ENCODE measurements at regions not wholly inside any gene's neighbourhood (a gene's known extent, or its start where the extent isn't known, plus 50 kb on each side); places are given as distances from the start of the nearest gene placed in this dataset.
A peak's percentile ranks its signal among the peaks of the same experiment; 100 is the strongest.

DNA sequence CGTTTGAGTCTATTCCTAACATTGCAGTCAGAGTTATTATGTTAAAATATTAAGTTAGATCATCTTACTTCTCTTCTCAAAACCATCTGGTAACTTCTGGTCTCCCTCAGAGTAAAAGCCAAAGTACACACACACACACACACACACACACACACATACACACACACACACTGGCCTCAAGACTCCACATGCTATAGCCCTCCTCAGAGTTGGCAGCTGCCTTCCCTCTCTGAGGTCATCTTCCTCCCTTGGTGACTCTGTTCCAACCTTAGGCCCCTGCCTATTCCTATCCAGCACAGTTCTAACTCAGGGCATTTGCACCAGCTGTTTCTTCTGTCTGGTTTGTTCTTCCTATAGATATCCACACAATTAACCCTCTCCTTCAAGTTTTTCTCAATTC is 272.0 kb upstream of the SESN3 start:
- peaks cover 5% of the 10 kb centered on the region for H3K4me1 Mint-ChIP-seq (ENCODE audit: low read depth)
- no peaks in the 10 kb centered on the region for H3K9me3 Mint-ChIP-seq
- DNase-seq (no peak), ATAC-seq (replicated peaks in 1 of 2) (no peak)
- no peak overlapping the region for H3K27ac Mint-ChIP-seq
- H3K4me3 Mint-ChIP-seq, result no peak overlapping the region
- H3K36me3 Mint-ChIP-seq (ENCODE audit: insufficient read depth in 2 of 2), result peaks cover 0 to 1% of the 10 kb centered on the region in 2 donors
- H3K27me3 Mint-ChIP-seq (ENCODE audit: low read depth), result peaks cover 25% of the 10 kb centered on the region

DNA sequence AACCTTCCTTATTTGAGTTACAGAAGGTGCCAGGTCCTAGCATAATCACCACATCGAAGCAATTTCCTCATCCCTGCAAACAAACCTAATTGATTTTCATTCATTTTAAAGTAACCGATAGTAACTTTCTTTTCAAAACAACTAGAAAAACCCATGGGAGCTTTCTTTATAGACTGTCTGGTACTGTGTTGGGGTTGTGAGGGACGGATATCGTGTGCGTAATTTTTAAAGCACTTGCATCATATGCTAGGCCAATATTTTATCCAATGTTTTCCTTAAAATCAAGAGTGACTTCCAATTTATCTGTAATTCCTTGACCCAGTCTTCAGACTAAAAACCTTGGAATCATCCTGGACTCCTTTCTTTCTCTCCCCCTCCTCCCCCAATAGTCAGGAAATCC is 271.5 kb upstream of the SESN3 start:
- Mint-ChIP-seq H3K27me3 (ENCODE audit: low read depth) (peaks cover 25% of the 10 kb centered on the region), H3K27ac (no peak overlapping the region), H3K36me3 (ENCODE audit: insufficient read depth in 2 of 2) (peaks cover 0 to 1% of the 10 kb centered on the region in 2 donors), H3K4me3 (no peak overlapping the region), H3K9me3 (no peaks in the 10 kb centered on the region), H3K4me1 (ENCODE audit: low read depth) (peaks cover 5% of the 10 kb centered on the region)
- DNase-seq (no peak), ATAC-seq (replicated peaks in 1 of 2) (no peak)

DNA sequence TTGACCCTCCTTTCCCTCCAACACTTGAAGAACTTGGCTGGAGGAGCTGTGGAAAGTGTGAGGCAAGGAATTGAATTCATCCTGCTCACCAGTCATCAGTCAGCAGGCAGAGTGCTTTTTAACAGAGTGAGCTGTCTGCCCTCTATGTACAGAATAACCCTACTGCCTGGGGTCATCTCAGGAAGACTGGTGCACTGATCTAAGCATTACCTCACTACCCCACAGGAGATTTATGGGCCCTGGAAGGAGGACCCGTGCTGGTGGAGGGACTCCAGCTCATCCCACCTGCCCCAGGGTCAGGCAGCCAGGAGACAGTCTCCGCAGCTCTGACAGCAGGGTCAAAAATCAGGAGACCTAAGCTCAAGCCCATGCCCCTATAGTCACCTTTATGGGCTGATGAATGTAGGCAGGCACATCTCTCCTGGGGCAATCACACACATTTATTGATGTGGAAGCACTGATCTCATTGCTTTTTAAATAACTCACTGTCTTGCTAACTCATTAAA is 270.8 kb upstream of the SESN3 start:
- H3K27ac Mint-ChIP-seq, result no peak overlapping the region
- H3K4me1 Mint-ChIP-seq (ENCODE audit: low read depth), result peaks cover 5% of the 10 kb centered on the region
- peaks cover 0 to 1% of the 10 kb centered on the region in 2 donors for H3K36me3 Mint-ChIP-seq (ENCODE audit: insufficient read depth in 2 of 2)
- DNase-seq (no peak), ATAC-seq (replicated peaks in 1 of 2) (no peak)
- H3K27me3 Mint-ChIP-seq (ENCODE audit: low read depth), result peaks cover 25% of the 10 kb centered on the region
- no peak overlapping the region for H3K4me3 Mint-ChIP-seq
- no peaks in the 10 kb centered on the region for H3K9me3 Mint-ChIP-seq

DNA sequence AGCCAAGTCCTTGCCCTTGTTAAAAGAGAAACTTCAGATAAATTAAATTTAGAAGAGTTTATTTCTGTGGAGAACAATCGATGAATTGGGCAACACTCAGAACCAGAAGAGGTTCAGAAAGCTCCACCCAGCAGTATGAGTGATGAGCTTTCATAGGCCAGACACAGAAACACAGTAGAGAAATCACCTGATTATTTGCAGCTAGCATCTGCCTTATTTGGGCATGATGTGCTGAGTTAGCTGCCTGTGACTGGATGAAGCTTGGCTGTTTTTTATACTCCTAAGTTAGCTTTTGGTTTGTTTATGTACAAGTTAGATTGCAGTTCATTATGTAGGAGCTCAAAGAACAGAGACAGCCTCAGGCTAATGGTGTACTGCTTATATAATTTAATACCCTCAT is 269.5 kb upstream of the SESN3 start:
- no peak overlapping the region for H3K4me3 Mint-ChIP-seq
- H3K36me3 Mint-ChIP-seq (ENCODE audit: insufficient read depth in 2 of 2), result peaks cover 0 to 1% of the 10 kb centered on the region in 2 donors
- DNase-seq, result no peak
- no peak overlapping the region for H3K27ac Mint-ChIP-seq
- ATAC-seq (replicated peaks in 1 of 2), result no peak
- peaks cover 25% of the 10 kb centered on the region for H3K27me3 Mint-ChIP-seq (ENCODE audit: low read depth)
- H3K4me1 Mint-ChIP-seq (ENCODE audit: low read depth), result peaks cover 1% of the 10 kb centered on the region
- H3K9me3 Mint-ChIP-seq, result no peaks in the 10 kb centered on the region

DNA sequence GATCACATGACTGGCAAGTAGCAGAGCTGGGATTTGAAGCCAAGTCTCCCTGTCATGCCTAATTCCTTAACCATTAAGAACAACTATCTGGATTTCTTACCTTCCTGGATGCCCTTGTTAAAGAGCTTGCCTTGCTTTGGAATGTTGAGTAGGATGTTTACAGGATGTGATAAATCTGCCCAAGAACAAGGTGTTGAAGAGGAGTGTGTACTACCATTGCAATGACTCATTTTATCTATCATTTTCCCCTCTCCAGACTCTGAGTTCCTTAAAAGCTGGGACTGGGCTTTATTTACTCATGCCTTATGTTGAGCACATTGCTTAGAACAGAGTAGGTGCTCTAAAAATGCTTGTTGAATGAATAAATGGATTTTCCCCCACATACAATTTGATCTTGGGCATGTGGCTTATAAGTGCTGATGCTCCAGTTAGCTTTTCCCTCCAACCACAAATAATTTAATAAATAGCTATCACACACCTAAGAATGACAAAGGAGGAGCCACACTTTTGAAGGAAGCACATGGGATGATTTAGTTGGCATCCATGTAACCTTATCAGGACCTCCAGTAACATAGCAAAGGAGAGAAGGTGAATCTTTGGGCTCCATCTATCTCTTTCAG is 268.6 kb upstream of the SESN3 start:
- no peak for ATAC-seq (replicated peaks in 1 of 2)
- Mint-ChIP-seq H3K4me1 (ENCODE audit: low read depth) (no peaks in the 10 kb centered on the region), H3K27ac (no peak overlapping the region), H3K9me3 (peaks cover 0 to 3% of the 10 kb centered on the region in 2 donors), H3K4me3 (no peak overlapping the region), H3K36me3 (ENCODE audit: insufficient read depth in 2 of 2) (peaks cover 0 to 1% of the 10 kb centered on the region in 2 donors), H3K27me3 (ENCODE audit: low read depth) (peaks cover 24% of the 10 kb centered on the region)
- no peak for DNase-seq

DNA sequence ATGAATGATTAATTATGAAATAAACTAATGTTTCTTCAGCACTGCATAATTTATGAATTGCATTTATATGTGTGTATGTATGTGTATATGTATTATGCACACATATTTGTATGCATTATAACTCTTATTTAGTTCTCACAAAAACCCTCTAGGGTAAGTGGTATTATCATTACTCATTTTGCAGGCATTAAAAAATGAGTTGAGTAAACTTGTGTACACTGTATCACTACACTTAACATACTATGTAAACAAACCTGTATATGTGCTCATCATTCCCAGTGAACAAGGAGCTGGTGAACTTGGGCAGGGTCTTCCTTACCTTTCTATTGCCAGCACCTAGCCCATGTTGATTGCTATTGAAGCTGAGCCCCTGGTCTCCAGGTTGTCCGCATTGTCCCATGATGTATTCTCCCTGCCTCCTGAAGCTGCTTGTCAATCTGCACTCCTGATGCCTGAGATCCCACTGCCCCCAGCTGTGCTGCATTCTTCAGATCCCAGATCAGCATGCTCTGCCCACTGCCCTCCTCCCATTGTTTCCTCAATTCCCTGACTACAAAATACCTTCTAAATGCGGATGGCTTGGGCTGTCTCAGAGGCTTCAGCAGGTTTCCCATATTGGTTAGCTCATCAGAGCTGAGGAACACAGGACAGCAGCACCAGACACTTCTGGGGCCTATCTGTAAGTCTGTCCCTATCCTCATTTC is 267.9 kb upstream of the SESN3 start:
- peaks cover 16% of the 10 kb centered on the region for H3K27me3 Mint-ChIP-seq (ENCODE audit: low read depth)
- no peak overlapping the region for H3K27ac Mint-ChIP-seq
- peaks cover 0 to 1% of the 10 kb centered on the region in 2 donors for H3K36me3 Mint-ChIP-seq (ENCODE audit: insufficient read depth in 2 of 2)
- no peaks in the 10 kb centered on the region for H3K4me1 Mint-ChIP-seq (ENCODE audit: low read depth)
- no peak for DNase-seq
- peaks cover 0 to 3% of the 10 kb centered on the region in 2 donors for H3K9me3 Mint-ChIP-seq
- ATAC-seq (replicated peaks in 1 of 2), result no peak
- no peak overlapping the region for H3K4me3 Mint-ChIP-seq

DNA sequence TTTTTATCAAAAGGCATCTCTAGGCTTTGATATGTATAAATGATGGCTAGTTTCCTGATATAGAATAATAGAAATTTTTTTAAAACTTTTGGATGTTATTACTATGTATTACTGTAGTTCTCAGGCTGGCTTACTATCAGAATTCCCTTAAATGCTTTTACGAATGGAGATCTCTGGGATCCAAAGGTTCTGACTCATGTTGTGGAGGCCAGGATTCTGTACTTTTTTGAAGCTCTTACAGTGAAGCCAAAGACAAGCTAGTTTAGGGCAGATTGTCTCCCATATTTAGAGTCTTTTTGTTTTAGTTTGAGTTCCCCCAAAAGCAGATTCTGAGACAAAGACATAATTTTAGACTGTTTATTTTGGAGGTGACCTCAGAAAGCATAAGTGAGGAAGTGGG is 265.9 kb upstream of the SESN3 start:
- ATAC-seq (replicated peaks in 1 of 2) (no peak), DNase-seq (no peak)
- H3K4me3 Mint-ChIP-seq, result no peak overlapping the region
- no peaks in the 10 kb centered on the region for H3K36me3 Mint-ChIP-seq (ENCODE audit: insufficient read depth in 2 of 2)
- peaks cover 0 to 3% of the 10 kb centered on the region in 2 donors for H3K9me3 Mint-ChIP-seq
- H3K27ac Mint-ChIP-seq, result no peak overlapping the region
- H3K27me3 Mint-ChIP-seq (ENCODE audit: low read depth), result peaks cover 6% of the 10 kb centered on the region
- H3K4me1 Mint-ChIP-seq (ENCODE audit: low read depth), result no peaks in the 10 kb centered on the region

DNA sequence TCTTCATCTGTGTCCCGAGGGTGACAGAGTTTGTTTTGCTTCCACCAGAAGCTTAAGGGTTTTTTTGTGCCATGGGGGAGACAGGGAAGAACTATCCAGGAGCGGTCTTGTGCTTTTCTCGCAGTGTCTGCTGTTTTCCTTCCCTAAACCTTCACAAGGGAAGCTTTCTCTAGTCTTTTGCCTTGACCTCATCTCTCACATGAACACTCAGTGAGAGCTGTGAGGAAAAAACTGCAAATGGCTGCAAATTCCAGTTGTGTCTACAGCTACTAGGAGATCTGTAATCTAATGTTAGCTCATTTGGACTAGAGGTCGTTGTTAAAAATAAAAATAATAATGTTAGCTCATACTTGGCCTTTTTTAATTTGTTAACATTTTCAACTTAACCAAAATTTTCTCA is 264.7 kb upstream of the SESN3 start:
- peaks cover 1% of the 10 kb centered on the region in 2 donors for H3K36me3 Mint-ChIP-seq (ENCODE audit: insufficient read depth in 2 of 2)
- no peak for DNase-seq
- H3K4me3 Mint-ChIP-seq, result no peak overlapping the region
- ATAC-seq (replicated peaks in 1 of 2), result no peak
- H3K27ac Mint-ChIP-seq, result peak overlapping the region; percentile 22
- H3K9me3 Mint-ChIP-seq, result peaks cover 1 to 4% of the 10 kb centered on the region in 2 donors
- H3K4me1 Mint-ChIP-seq (ENCODE audit: low read depth), result no peaks in the 10 kb centered on the region
- H3K27me3 Mint-ChIP-seq (ENCODE audit: low read depth), result peaks cover 6% of the 10 kb centered on the region

DNA sequence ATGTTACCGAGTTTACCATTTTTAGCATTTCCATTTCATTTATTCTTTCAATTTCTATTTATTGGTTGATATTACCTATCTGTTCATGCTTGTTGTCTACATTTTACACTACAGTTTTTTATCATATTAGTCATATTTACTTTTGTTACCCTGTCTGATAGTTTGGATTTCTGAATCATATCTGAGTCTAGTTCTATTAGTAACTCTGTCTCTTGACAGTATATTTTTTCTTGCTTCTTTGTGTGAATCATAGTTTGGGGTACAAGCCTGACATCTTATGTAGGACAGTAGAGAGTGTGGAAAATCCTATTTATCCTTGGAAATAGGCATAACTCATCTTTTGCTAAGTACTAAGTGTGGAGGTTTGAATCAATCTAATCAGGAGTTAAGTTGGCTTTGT is 263.9 kb upstream of the SESN3 start:
- Mint-ChIP-seq H3K4me3 (no peak overlapping the region), H3K36me3 (ENCODE audit: insufficient read depth in 2 of 2) (peaks cover 1 to 3% of the 10 kb centered on the region in 2 donors), H3K27me3 (ENCODE audit: low read depth) (peaks cover 6% of the 10 kb centered on the region), H3K9me3 (peaks cover 2 to 6% of the 10 kb centered on the region in 2 donors), H3K27ac (no peak overlapping the region), H3K4me1 (ENCODE audit: low read depth) (no peaks in the 10 kb centered on the region)
- DNase-seq (no peak), ATAC-seq (replicated peaks in 1 of 2) (no peak)

DNA sequence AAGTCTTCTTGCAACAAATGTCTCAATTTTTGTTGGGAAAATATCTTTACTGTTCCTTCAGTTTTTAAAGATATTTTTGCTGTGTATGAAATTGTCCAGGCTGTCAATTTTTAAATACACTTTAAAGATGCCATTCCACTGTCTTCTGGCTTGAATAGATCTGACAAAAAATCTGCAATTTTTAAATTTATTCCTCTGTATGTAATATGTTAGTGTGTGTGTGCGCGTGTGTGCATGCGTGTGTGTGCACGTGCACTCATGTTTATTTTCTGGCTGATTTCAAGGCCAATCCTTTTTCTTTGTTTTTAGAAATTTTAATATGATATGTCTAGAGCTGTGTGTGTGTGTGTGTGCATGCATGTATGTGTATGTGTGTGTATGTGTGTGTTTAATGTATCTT is 263.2 kb upstream of the SESN3 start:
- H3K36me3 Mint-ChIP-seq (ENCODE audit: insufficient read depth in 2 of 2), result peaks cover 1 to 3% of the 10 kb centered on the region in 2 donors
- H3K4me1 Mint-ChIP-seq (ENCODE audit: low read depth), result no peaks in the 10 kb centered on the region
- no peak overlapping the region for H3K27ac Mint-ChIP-seq
- no peak for DNase-seq
- H3K4me3 Mint-ChIP-seq, result no peak overlapping the region
- H3K27me3 Mint-ChIP-seq (ENCODE audit: low read depth), result peaks cover 4% of the 10 kb centered on the region
- H3K9me3 Mint-ChIP-seq, result peaks cover 2 to 6% of the 10 kb centered on the region in 2 donors
- ATAC-seq (replicated peaks in 1 of 2), result no peak

DNA sequence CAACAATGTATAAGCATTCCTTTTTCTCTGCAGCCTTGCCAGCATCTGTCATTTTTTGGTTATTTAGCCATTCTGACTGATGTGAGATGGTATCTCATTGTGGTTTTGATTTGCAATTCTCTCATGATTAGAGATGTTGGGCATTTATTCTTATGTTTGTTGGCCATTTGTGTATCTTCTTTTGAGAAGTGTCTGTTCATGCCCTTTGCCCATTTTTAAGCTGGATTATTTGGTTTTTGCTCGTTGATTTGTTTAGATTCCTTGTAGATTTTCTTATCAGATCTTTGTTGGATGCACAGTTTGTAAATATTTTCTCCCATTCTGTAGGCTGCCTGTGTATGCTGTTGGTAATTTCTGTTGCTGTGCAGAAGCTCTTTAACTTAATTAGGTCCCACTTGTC is 259.6 kb upstream of the SESN3 start:
- no peak overlapping the region for H3K4me3 Mint-ChIP-seq
- peaks cover 6% of the 10 kb centered on the region for H3K4me1 Mint-ChIP-seq (ENCODE audit: low read depth)
- H3K27ac Mint-ChIP-seq, result no peak overlapping the region
- H3K36me3 Mint-ChIP-seq (ENCODE audit: insufficient read depth in 2 of 2), result peaks cover 1 to 3% of the 10 kb centered on the region in 2 donors
- H3K27me3 Mint-ChIP-seq (ENCODE audit: low read depth), result no peaks in the 10 kb centered on the region
- DNase-seq, result no peak
- peaks cover 2 to 6% of the 10 kb centered on the region in 2 donors for H3K9me3 Mint-ChIP-seq
- ATAC-seq (replicated peaks in 1 of 2), result no peak

DNA sequence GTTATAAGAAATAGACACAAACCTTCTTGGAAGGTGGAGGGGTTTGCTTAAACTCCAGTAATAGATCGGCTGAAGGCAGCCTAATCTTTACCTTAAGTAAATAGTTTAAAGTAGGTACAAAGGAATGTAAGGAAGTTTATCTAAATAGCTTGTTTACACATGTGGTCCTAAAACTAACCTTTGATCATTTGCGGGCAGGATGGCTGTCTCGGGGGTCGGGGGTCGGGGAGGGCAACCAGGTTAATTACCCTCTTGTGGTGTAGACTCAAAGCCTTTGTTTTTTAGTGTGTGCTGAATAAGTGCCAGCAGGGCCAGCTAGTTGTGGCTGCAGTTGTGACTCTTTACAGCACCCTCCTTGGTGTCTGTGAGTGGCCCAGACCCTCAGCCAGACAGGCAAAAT is 256.9 kb upstream of the SESN3 start:
- Mint-ChIP-seq H3K4me3 (no peak overlapping the region), H3K27ac (no peak overlapping the region)
- ATAC-seq (replicated peaks in 1 of 2), result no peak

DNA sequence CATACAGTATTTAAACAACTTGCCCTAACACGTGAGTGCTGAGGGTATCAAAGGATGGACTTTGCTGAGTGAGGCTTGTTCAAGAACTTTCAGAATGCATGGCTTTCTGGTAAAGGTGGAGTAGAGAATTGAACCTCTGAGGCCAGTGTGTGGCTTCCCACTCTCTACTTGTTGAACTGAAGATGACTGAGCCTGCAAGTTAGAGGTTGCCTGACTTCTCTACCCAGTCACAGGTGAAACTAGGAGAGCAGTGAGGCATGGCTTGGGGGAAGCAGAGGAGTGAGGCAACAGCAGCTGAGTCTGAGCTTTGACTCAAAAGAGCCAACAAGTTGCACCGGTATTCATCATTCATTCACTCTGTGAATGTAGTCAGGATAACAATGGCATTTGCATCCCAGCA is 256.4 kb upstream of the SESN3 start:
- Mint-ChIP-seq H3K36me3 (ENCODE audit: insufficient read depth in 2 of 2) (peaks cover 1 to 3% of the 10 kb centered on the region in 2 donors), H3K27me3 (ENCODE audit: low read depth) (no peaks in the 10 kb centered on the region), H3K27ac (no peak overlapping the region), H3K9me3 (peaks cover 2 to 3% of the 10 kb centered on the region in 2 donors), H3K4me3 (no peak overlapping the region), H3K4me1 (ENCODE audit: low read depth) (peaks cover 6% of the 10 kb centered on the region)
- peak; percentile 99 to 100 for ATAC-seq (replicated peaks in 1 of 2)
- peak; percentile 54 to 64 for DNase-seq

More for the DNA sequence above, 256.9 kb upstream of the SESN3 start:
- DNase-seq, result no peak
- Mint-ChIP-seq H3K36me3 (ENCODE audit: insufficient read depth in 2 of 2) (peaks cover 1 to 3% of the 10 kb centered on the region in 2 donors), H3K9me3 (peaks cover 2 to 3% of the 10 kb centered on the region in 2 donors), H3K27me3 (ENCODE audit: low read depth) (no peaks in the 10 kb centered on the region), H3K4me1 (ENCODE audit: low read depth) (peaks cover 6% of the 10 kb centered on the region)
